ENCODE measurements at regions not wholly inside any gene's neighbourhood (a gene's known extent, or its start where the extent isn't known, plus 50 kb on each side); places are given as distances from the start of the nearest gene placed in this dataset.

DNA sequence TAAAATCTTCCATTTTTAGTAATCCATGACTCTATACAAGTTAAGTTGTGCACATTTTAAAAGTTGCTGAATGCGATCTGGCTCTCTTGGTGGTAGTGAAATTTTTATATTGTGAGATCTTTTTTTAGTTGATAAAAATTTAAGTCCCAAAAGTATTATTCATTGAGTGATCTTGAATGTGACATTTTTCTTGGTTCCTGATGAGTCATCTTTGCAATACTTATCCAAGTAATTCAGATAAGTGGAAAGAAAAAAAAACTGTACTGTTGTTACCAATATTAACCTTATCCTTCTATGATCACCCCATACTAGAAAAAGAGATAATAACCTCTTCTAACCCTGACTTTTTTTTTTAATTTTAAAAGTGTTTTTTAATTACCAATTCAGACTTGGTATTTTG, 601.3 kb downstream of the PSAT1 start:
- TF ChIP-seq, protein P1, sequence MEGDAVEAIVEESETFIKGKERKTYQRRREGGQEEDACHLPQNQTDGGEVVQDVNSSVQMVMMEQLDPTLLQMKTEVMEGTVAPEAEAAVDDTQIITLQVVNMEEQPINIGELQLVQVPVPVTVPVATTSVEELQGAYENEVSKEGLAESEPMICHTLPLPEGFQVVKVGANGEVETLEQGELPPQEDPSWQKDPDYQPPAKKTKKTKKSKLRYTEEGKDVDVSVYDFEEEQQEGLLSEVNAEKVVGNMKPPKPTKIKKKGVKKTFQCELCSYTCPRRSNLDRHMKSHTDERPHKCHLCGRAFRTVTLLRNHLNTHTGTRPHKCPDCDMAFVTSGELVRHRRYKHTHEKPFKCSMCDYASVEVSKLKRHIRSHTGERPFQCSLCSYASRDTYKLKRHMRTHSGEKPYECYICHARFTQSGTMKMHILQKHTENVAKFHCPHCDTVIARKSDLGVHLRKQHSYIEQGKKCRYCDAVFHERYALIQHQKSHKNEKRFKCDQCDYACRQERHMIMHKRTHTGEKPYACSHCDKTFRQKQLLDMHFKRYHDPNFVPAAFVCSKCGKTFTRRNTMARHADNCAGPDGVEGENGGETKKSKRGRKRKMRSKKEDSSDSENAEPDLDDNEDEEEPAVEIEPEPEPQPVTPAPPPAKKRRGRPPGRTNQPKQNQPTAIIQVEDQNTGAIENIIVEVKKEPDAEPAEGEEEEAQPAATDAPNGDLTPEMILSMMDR (IDR thresholded peaks at IDR 0.05): no peak
- no peak for TF ChIP-seq POLR2A (IDR thresholded peaks at IDR 0.05)
- TF ChIP-seq POLR2AphosphoS5 (IDR thresholded peaks at IDR 0.05): no peak
